GM19025 (cell line): ENCODE measurements at regions not wholly inside any gene's neighbourhood (a gene's known extent, or its start where the extent isn't known, plus 50 kb on each side); places are given as distances from the start of the nearest gene placed in this dataset.
"Not testable (repeated sequence)": the region's sequence is repeated elsewhere in the genome, so short reads cannot be mapped to it uniquely, and the experiment has no call there.

Experiments
- ATAC-seq: cut with Tn5 transposase; IDR thresholded peaks from one replicate; pipeline ENCODE4 v1.9.1; 2021; ENCODE audit warnings: mild to moderate bottlenecking, low read depth, moderate library complexity; ENCODE audit not compliant: unreplicated experiment

GRCh38 chr6:11851387-11851786, 72.8 kb upstream of the ADTRP start:
- ATAC-seq, result no peak

GRCh38 chr6:11848852-11849731, 70.5 kb upstream of the ADTRP start:
- ATAC-seq, result no peak

GRCh38 chr6:11848346-11848651, 69.7 kb upstream of the ADTRP start:
- no peak for ATAC-seq

- ATAC-seq, result no peak
Observed at GRCh38 chr6:11847515-11848345, 69.1 kb upstream of the ADTRP start.

- not testable (repeated sequence) for ATAC-seq
Observed at GRCh38 chr6:11847068-11847467, 68.5 kb upstream of the ADTRP start.

- ATAC-seq, result no peak
Observed at GRCh38 chr6:11845664-11846577, 67.3 kb upstream of the ADTRP start.

GRCh38 chr6:11842795-11843194, 64.2 kb upstream of the ADTRP start:
- ATAC-seq, result not testable (repeated sequence)

- no peak for ATAC-seq
Observed at GRCh38 chr6:11835065-11835464, 56.5 kb upstream of the ADTRP start.

- peak; percentile 81 for ATAC-seq
Observed at GRCh38 chr6:11833626-11834592, 55.3 kb upstream of the ADTRP start.

- no peak for ATAC-seq
Observed at GRCh38 chr6:11831653-11832052, 53.0 kb upstream of the ADTRP start.

- ATAC-seq, result no peak
Observed at GRCh38 chr6:11830520-11830919, 51.9 kb upstream of the ADTRP start.

- ATAC-seq, result no peak
Observed at GRCh38 chr6:11830105-11830504, 51.5 kb upstream of the ADTRP start.

GRCh38 chr6:11828262-11828870, 49.8 kb upstream of the ADTRP start:
- ATAC-seq, result no peak
